Endothelial cell of umbilical vein (primary cell): ENCODE measurements at regions not wholly inside any gene's neighbourhood (a gene's known extent, or its start where the extent isn't known, plus 50 kb on each side); places are given as distances from the start of the nearest gene placed in this dataset.

Source experiments
- BruUV-seq: library from RNA; stranded (reverse); fragments of 400-500 nt; replicated peaks from 2 replicates; lab custom pipeline; 2021; lab: Mats Ljungman, UMichigan
- CTCF ChIA-PET: fragments of 300-600, 350-600 bp; sonication (Branson Sonifier 250); formaldehyde crosslinking; loops from one replicate; lab custom pipeline; 2021; ENCODE audit warnings: antibody characterized with exemption, inconsistent platforms; lab: Charles Lee
- POLR2A ChIA-PET: fragments of 300-600, 350-600 bp; sonication (Branson Sonifier 250); formaldehyde crosslinking; loops from one replicate; lab custom pipeline; 2021; ENCODE audit warnings: antibody characterized with exemption, inconsistent platforms; lab: Charles Lee
- DNase-seq: peaks from one replicate; pipeline ENCODE4 v3.0.0-alpha.2; 2011; ENCODE audit warnings: low read depth, low spot score
- FAIRE-seq: peaks from 2 replicates; lab custom pipeline; 2011; peaks lifted over from hg19 to GRCh38; lab: Jason Lieb, UNC
- H2AFZ ChIP-seq: 2 replicates; pipeline ENCODE4 v1.6.0; 2012; ENCODE audit warnings: low read depth, low read length, control low read depth, inconsistent platforms
- H3K27ac ChIP-seq: 2 replicates; pipeline ENCODE4 v1.5.1; 2011; ENCODE audit warnings: low read depth, mild to moderate bottlenecking, control low read depth, low read length, moderate library complexity; ENCODE audit not compliant: insufficient read depth
- H3K27me3 ChIP-seq, 2 experiments: 2 replicates each; pipeline versions ENCODE4 v1.6.0 to v1.6.1; 2011; ENCODE audit warnings: low read length in 2 of 2, mixed read lengths in 1 of 2; ENCODE audit not compliant: control insufficient read depth in 2 of 2, insufficient read depth in 2 of 2
- H3K36me3 ChIP-seq, 2 experiments: 2 replicates in 1 of 2; 3 replicates in 1 of 2; pipeline ENCODE4 v1.5.1; 2011; ENCODE audit warnings: low read length in 2 of 2, mild to moderate bottlenecking in 1 of 2, moderate library complexity in 1 of 2; ENCODE audit not compliant: control insufficient read depth in 2 of 2, insufficient read depth in 2 of 2; ENCODE audit errors: extremely low read depth in 1 of 2
- H3K4me1 ChIP-seq: 3 replicates; pipeline ENCODE4 v1.5.1; 2011; ENCODE audit warnings: mild to moderate bottlenecking, low read length; ENCODE audit not compliant: control insufficient read depth, insufficient read depth; ENCODE audit errors: extremely low read depth
- H3K4me2 ChIP-seq: 2 replicates; pipeline ENCODE4 v1.6.1; 2011; ENCODE audit warnings: low read length, control low read depth, mixed read lengths; ENCODE audit not compliant: insufficient read depth
- H3K4me3 ChIP-seq, 3 experiments: fragments of 200-600 bp in 1 of 3; sonication (generic), shearing (Covaris generic) in 1 of 3; replicated peaks in 1 of 3; 2 replicates each; pipeline ENCODE4 v1.5.1; 2011 to 2016; ENCODE audit warnings: control low read depth in 3 of 3, low read length in 3 of 3, mild to moderate bottlenecking in 2 of 3, inconsistent platforms in 1 of 3, low read depth in 1 of 3, moderate library complexity in 1 of 3; ENCODE audit not compliant: insufficient read depth in 1 of 3
- H3K79me2 ChIP-seq: 2 replicates; pipeline ENCODE4 v1.6.0; 2012; ENCODE audit warnings: low read length, inconsistent platforms; ENCODE audit not compliant: control insufficient read depth, insufficient read depth
- H3K9ac ChIP-seq: replicated peaks from 2 replicates; pipeline ENCODE3; 2011; ENCODE audit warnings: low read length, control low read depth; ENCODE audit not compliant: insufficient read depth; ENCODE audit errors: extremely low read depth
- H3K9me1 ChIP-seq: replicated peaks from 3 replicates; pipeline ENCODE4 v1.6.0; 2011; ENCODE audit warnings: mild to moderate bottlenecking, low read length; ENCODE audit not compliant: control insufficient read depth, insufficient read depth; ENCODE audit errors: extremely low read depth
- H3K9me3 ChIP-seq: replicated peaks from 2 replicates; pipeline ENCODE4 v1.5.1; 2012; ENCODE audit warnings: low read length, inconsistent platforms; ENCODE audit not compliant: control insufficient read depth, insufficient read depth
- H4K20me1 ChIP-seq: replicated peaks from 2 replicates; pipeline ENCODE3; 2011; ENCODE audit warnings: mild to moderate bottlenecking, low read length; ENCODE audit not compliant: control insufficient read depth, insufficient read depth; ENCODE audit errors: extremely low read depth
- CTCF ChIP-seq, 2 donors: IDR thresholded peaks; 1 replicate in 1 of 2; 2 replicates in 1 of 2; pipeline ENCODE4 v1.5.1; 2011; ENCODE audit warnings: low read length in 2 of 2, mild to moderate bottlenecking in 2 of 2, moderate library complexity in 2 of 2, control low read depth in 1 of 2, inconsistent platforms in 1 of 2, low read depth in 1 of 2; ENCODE audit not compliant: insufficient read depth in 1 of 2; ENCODE audit errors: extremely low read depth in 1 of 2
- EZH2 ChIP-seq: IDR thresholded peaks from 2 replicates; pipeline ENCODE4 v1.6.1; 2012; ENCODE audit warnings: borderline replicate concordance, low read depth, mild to moderate bottlenecking, moderate library complexity, low read length, inconsistent platforms; ENCODE audit not compliant: severe bottlenecking
- FOS ChIP-seq: IDR thresholded peaks from 2 replicates; pipeline ENCODE4 v1.6.1; 2011; ENCODE audit warnings: mild to moderate bottlenecking, low read length, moderate library complexity, borderline replicate concordance; ENCODE audit not compliant: insufficient read depth
- GATA2 ChIP-seq: IDR thresholded peaks from 2 replicates; pipeline ENCODE4 v1.7.0; 2011; ENCODE audit warnings: low read depth, mild to moderate bottlenecking, moderate library complexity, mixed read lengths, low read length; ENCODE audit not compliant: insufficient read length, insufficient read depth
- JUN ChIP-seq: IDR thresholded peaks from 2 replicates; pipeline ENCODE4 v1.6.1; 2011; ENCODE audit warnings: borderline replicate concordance, low read depth; ENCODE audit not compliant: insufficient read length, insufficient read depth
- MAX ChIP-seq: IDR thresholded peaks from 2 replicates; pipeline ENCODE4 v1.6.1; 2011; ENCODE audit not compliant: insufficient read depth, insufficient read length
- MYC ChIP-seq: IDR thresholded peaks from one replicate; pipeline ENCODE4 v1.6.1; 2011; ENCODE audit warnings: mild to moderate bottlenecking, low read depth, low read length
- POLR2A ChIP-seq: IDR thresholded peaks from 2 replicates; pipeline ENCODE4 v1.6.1; 2012; ENCODE audit warnings: low read depth, mild to moderate bottlenecking, control low read depth, low read length
- POLR2AphosphoS5 ChIP-seq: IDR thresholded peaks from 2 replicates; pipeline ENCODE4 v1.6.1; 2012; ENCODE audit warnings: low read depth, mild to moderate bottlenecking, control low read depth, low read length, moderate library complexity; ENCODE audit not compliant: insufficient read depth
- dilution Hi-C: fragments of 300-500 bp; cut with MboI; formaldehyde crosslinking; loops from one replicate; pipeline ENCODE4 v1.15.0; 2019; ENCODE audit warnings: low sequenced_read_pairs; ENCODE audit not compliant: extremely low pct_ligation_motif_present
- intact Hi-C: fragments of 100-400 bp; cut with micrococcal nuclease; formaldehyde crosslinking; loops from one replicate; pipeline ENCODE4 v1.10.0; 2022

- no peaks in the 10 kb centered on the region for H3K27me3 ChIP-seq
- no peak for DNase-seq
Measured at GRCh38 chrX:30489323-30489722, 88.2 kb downstream of the TASL start.

More at GRCh38 chrX:30489323-30489722, 88.2 kb downstream of the TASL start:
- no peaks in the 10 kb centered on the region for H3K79me2 ChIP-seq
- H3K9me3 ChIP-seq: no peaks in the 10 kb centered on the region
- no peak for FAIRE-seq
- no peak overlapping the region for H3K9ac ChIP-seq
- intact Hi-C loops: no loop called here
- H2AFZ ChIP-seq: no peak overlapping the region
- CTCF ChIA-PET: interaction anchor here (1.3 kb wide), 1 partner anchor 215 kb away, joined by 4 read pairs; no protein-coding TSS in a partner anchor
- POLR2A ChIA-PET: no interaction called here
- no peaks in the 10 kb centered on the region for H4K20me1 ChIP-seq
- dilution Hi-C loops: no loop called here
- no peaks in the 10 kb centered on the region for H3K36me3 ChIP-seq
- H3K4me2 ChIP-seq: no peak overlapping the region
- no peak overlapping the region for H3K27ac ChIP-seq
- BruUV-seq: no TSS peak
- H3K4me1 ChIP-seq: no peaks in the 10 kb centered on the region
- no peaks in the 10 kb centered on the region for H3K9me1 ChIP-seq
- H3K4me3 ChIP-seq: no peak overlapping the region
- TF ChIP-seq FOS: no peak
- TF ChIP-seq JUN: no peak
- no peak for TF ChIP-seq POLR2AphosphoS5
- no peak for TF ChIP-seq EZH2
- TF ChIP-seq MYC: no peak
- TF ChIP-seq CTCF (IDR thresholded peaks at IDR 0.05; ENCODE audit: extremely low read depth in 1 of 2, insufficient read depth in 1 of 2, low read depth in 1 of 2, low read length in 2 of 2): no peak
- no peak for TF ChIP-seq MAX
- TF ChIP-seq POLR2A: no peak
- no peak for TF ChIP-seq GATA2
